ENCODE measurements at regions not wholly inside any gene's neighbourhood (a gene's known extent, or its start where the extent isn't known, plus 50 kb on each side); places are given as distances from the start of the nearest gene placed in this dataset.

- no peak for ATAC-seq
- no peak for TF ChIP-seq PPARA (CRISPR knock-in tag; IDR thresholded peaks at IDR 0.05; ENCODE audit: borderline replicate concordance)
These were observed 131.7 kb upstream of the ESRRG start for GRCh38 chr1:216854836-216855484.

DNA sequence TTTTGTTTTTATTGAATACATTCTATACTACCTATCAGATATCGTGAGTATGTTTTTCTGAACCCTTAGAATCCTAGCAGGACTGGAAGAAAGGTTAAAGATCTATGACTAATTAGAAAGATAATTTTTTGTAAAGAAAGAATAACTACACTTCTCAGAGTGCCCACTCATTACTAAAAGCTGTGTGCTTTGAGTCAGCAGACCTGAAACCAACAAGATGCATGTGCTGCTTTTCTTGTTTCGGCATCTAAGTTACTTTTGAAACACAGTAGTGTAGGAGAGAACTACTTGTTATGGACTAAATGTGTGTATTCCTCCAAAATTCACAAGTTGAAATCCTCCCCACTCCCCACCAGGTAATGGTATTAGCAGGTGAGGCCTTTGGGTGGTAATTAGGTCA, 127.8 kb upstream of the ESRRG start:
- ATAC-seq = no peak
- TF ChIP-seq ZNF565 (CRISPR knock-in tag; conservative IDR thresholded peaks at IDR 0.05; ENCODE audit: low read depth) (no peak), SNAI2 (CRISPR knock-in tag; IDR thresholded peaks at IDR 0.05) (no peak), ZNF70 (CRISPR knock-in tag; IDR thresholded peaks at IDR 0.05) (no peak), TCF4 (CRISPR knock-in tag; IDR thresholded peaks at IDR 0.05; ENCODE audit: borderline replicate concordance) (no peak), ZFP3 (CRISPR knock-in tag; IDR thresholded peaks at IDR 0.05) (no peak)
- TF ChIP-seq, protein P1, sequence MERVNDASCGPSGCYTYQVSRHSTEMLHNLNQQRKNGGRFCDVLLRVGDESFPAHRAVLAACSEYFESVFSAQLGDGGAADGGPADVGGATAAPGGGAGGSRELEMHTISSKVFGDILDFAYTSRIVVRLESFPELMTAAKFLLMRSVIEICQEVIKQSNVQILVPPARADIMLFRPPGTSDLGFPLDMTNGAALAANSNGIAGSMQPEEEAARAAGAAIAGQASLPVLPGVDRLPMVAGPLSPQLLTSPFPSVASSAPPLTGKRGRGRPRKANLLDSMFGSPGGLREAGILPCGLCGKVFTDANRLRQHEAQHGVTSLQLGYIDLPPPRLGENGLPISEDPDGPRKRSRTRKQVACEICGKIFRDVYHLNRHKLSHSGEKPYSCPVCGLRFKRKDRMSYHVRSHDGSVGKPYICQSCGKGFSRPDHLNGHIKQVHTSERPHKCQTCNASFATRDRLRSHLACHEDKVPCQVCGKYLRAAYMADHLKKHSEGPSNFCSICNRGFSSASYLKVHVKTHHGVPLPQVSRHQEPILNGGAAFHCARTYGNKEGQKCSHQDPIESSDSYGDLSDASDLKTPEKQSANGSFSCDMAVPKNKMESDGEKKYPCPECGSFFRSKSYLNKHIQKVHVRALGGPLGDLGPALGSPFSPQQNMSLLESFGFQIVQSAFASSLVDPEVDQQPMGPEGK (CRISPR knock-in tag; IDR thresholded peaks at IDR 0.05; ENCODE audit: borderline replicate concordance) = no peak

DNA sequence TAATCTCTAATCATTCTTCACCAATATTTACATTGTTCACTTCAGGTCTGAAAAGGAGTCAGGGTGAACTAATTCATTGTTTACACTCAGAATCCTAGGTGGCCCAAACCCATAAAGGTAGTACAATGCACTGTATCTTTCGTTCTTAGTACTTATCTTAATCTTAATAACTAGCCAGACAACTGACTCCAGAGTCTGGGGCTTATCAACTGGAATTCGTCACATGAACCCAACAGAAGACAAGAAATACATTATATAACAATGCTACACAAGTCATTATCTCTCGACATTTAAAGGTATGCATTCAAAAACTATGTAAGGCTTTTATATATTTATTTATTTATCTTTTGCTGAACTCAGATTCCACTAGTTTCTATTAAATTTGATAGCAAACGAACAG, 125.9 kb upstream of the ESRRG start:
- TF ChIP-seq, protein P1 (CRISPR knock-in tag; IDR thresholded peaks at IDR 0.05; ENCODE audit: borderline replicate concordance) = no peak
- TF ChIP-seq ZNF70 (CRISPR knock-in tag; IDR thresholded peaks at IDR 0.05) (no peak), ESRRG (CRISPR knock-in tag; IDR thresholded peaks at IDR 0.05) (no peak), GLIS3 (CRISPR knock-in tag; IDR thresholded peaks at IDR 0.05) (no peak), ZNF565 (CRISPR knock-in tag; conservative IDR thresholded peaks at IDR 0.05; ENCODE audit: low read depth) (no peak), ARNTL (CRISPR knock-in tag; IDR thresholded peaks at IDR 0.05; ENCODE audit: borderline replicate concordance, low read depth) (no peak), ISL1 (CRISPR knock-in tag; IDR thresholded peaks at IDR 0.05) (no peak), ZNF8 (CRISPR knock-in tag; IDR thresholded peaks at IDR 0.05) (no peak), ZC3H10 (CRISPR knock-in tag; IDR thresholded peaks at IDR 0.05) (no peak), PPARA (CRISPR knock-in tag; IDR thresholded peaks at IDR 0.05; ENCODE audit: borderline replicate concordance) (no peak), ZFP30 (CRISPR knock-in tag; IDR thresholded peaks at IDR 0.05) (no peak), OSR1 (CRISPR knock-in tag; IDR thresholded peaks at IDR 0.05) (no peak), RARB (CRISPR knock-in tag; IDR thresholded peaks at IDR 0.05) (no peak)
- TF ChIP-seq, protein P2, sequence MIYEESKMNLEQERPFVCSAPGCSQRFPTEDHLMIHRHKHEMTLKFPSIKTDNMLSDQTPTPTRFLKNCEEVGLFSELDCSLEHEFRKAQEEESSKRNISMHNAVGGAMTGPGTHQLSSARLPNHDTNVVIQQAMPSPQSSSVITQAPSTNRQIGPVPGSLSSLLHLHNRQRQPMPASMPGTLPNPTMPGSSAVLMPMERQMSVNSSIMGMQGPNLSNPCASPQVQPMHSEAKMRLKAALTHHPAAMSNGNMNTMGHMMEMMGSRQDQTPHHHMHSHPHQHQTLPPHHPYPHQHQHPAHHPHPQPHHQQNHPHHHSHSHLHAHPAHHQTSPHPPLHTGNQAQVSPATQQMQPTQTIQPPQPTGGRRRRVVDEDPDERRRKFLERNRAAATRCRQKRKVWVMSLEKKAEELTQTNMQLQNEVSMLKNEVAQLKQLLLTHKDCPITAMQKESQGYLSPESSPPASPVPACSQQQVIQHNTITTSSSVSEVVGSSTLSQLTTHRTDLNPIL (CRISPR knock-in tag; IDR thresholded peaks at IDR 0.05; ENCODE audit: low read depth) = no peak
- TF ChIP-seq, protein P3, sequence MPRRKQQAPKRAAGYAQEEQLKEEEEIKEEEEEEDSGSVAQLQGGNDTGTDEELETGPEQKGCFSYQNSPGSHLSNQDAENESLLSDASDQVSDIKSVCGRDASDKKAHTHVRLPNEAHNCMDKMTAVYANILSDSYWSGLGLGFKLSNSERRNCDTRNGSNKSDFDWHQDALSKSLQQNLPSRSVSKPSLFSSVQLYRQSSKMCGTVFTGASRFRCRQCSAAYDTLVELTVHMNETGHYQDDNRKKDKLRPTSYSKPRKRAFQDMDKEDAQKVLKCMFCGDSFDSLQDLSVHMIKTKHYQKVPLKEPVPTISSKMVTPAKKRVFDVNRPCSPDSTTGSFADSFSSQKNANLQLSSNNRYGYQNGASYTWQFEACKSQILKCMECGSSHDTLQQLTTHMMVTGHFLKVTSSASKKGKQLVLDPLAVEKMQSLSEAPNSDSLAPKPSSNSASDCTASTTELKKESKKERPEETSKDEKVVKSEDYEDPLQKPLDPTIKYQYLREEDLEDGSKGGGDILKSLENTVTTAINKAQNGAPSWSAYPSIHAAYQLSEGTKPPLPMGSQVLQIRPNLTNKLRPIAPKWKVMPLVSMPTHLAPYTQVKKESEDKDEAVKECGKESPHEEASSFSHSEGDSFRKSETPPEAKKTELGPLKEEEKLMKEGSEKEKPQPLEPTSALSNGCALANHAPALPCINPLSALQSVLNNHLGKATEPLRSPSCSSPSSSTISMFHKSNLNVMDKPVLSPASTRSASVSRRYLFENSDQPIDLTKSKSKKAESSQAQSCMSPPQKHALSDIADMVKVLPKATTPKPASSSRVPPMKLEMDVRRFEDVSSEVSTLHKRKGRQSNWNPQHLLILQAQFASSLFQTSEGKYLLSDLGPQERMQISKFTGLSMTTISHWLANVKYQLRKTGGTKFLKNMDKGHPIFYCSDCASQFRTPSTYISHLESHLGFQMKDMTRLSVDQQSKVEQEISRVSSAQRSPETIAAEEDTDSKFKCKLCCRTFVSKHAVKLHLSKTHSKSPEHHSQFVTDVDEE (CRISPR knock-in tag; IDR thresholded peaks at IDR 0.05) = no peak
- TF ChIP-seq, protein P4, sequence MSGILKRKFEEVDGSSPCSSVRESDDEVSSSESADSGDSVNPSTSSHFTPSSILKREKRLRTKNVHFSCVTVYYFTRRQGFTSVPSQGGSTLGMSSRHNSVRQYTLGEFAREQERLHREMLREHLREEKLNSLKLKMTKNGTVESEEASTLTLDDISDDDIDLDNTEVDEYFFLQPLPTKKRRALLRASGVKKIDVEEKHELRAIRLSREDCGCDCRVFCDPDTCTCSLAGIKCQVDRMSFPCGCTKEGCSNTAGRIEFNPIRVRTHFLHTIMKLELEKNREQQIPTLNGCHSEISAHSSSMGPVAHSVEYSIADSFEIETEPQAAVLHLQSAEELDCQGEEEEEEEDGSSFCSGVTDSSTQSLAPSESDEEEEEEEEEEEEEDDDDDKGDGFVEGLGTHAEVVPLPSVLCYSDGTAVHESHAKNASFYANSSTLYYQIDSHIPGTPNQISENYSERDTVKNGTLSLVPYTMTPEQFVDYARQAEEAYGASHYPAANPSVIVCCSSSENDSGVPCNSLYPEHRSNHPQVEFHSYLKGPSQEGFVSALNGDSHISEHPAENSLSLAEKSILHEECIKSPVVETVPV (CRISPR knock-in tag; IDR thresholded peaks at IDR 0.05) = no peak
- no peak for ATAC-seq

Data from SK-N-SH treated with all-trans-retinoic acid at 6 μM for 48 hours (cell line).